H9 (cell line): ENCODE measurements at regions not wholly inside any gene's neighbourhood (a gene's known extent, or its start where the extent isn't known, plus 50 kb on each side); places are given as distances from the start of the nearest gene placed in this dataset.

ENCODE experiments used
- DNase-seq: peaks from one replicate; pipeline ENCODE4 v3.0.0-alpha.2; 2017
- H2AFZ ChIP-seq: one replicate; pipeline ENCODE4 v1.6.1; 2013; ENCODE audit warnings: mild to moderate bottlenecking, low read length, control low read depth, moderate library complexity
- H2AK5ac ChIP-seq: 2 replicates; pipeline ENCODE4 v1.6.1; 2013; ENCODE audit warnings: low read length, control low read depth, mixed read lengths; ENCODE audit not compliant: insufficient read length
- H2BK120ac ChIP-seq: one replicate; pipeline ENCODE4 v1.6.1; 2013; ENCODE audit warnings: low read depth, mild to moderate bottlenecking, low read length, control low read depth, inconsistent platforms; ENCODE audit not compliant: poor library complexity, severe bottlenecking
- H2BK12ac ChIP-seq: 2 replicates; pipeline ENCODE4 v1.6.1; 2013; ENCODE audit warnings: low read length, control low read depth, mixed read lengths, low read depth; ENCODE audit not compliant: insufficient read length
- H2BK15ac ChIP-seq: 2 replicates; pipeline ENCODE4 v1.6.1; 2013; ENCODE audit warnings: low read depth, low read length, control low read depth
- H2BK20ac ChIP-seq: one replicate; pipeline ENCODE4 v1.6.1; 2013; ENCODE audit warnings: low read depth, mild to moderate bottlenecking, low read length, control low read depth, inconsistent platforms; ENCODE audit not compliant: poor library complexity, severe bottlenecking
- H2BK5ac ChIP-seq: 2 replicates; pipeline ENCODE4 v1.6.1; 2013; ENCODE audit warnings: low read length, control low read depth, mixed read lengths; ENCODE audit not compliant: insufficient read length
- H3K14ac ChIP-seq: 2 replicates; pipeline ENCODE4 v1.6.1; 2013; ENCODE audit warnings: low read length, control low read depth; ENCODE audit not compliant: insufficient read depth
- H3K18ac ChIP-seq: 2 replicates; pipeline ENCODE4 v1.6.1; 2013; ENCODE audit warnings: low read depth, mild to moderate bottlenecking, mixed read lengths, low read length, control low read depth; ENCODE audit not compliant: insufficient read length
- H3K23ac ChIP-seq: 2 replicates; pipeline ENCODE4 v1.6.1; 2013; ENCODE audit warnings: low read length, control low read depth, mixed read lengths, low read depth; ENCODE audit not compliant: insufficient read length
- H3K23me2 ChIP-seq: 2 replicates; pipeline ENCODE4 v1.6.1; 2013; ENCODE audit warnings: low read depth, mild to moderate bottlenecking, mixed read lengths, low read length, control low read depth; ENCODE audit not compliant: insufficient read length, poor library complexity, severe bottlenecking
- H3K27ac ChIP-seq: 2 replicates; pipeline ENCODE4 v1.5.1; 2013; ENCODE audit warnings: low read length, control low read depth, mixed read lengths, low read depth; ENCODE audit not compliant: insufficient read length
- H3K27me3 ChIP-seq: 2 replicates; pipeline ENCODE4 v1.6.1; 2013; ENCODE audit warnings: low read length, control low read depth, inconsistent platforms; ENCODE audit not compliant: insufficient read depth
- H3K4ac ChIP-seq: 2 replicates; pipeline ENCODE4 v1.6.1; 2013; ENCODE audit warnings: low read depth, mild to moderate bottlenecking, control low read depth, inconsistent platforms, low read length, moderate library complexity
- H3K4me1 ChIP-seq: 2 replicates; pipeline ENCODE4 v1.6.1; 2013; ENCODE audit warnings: low read length, control low read depth, inconsistent platforms; ENCODE audit not compliant: insufficient read depth
- H3K4me2 ChIP-seq: 2 replicates; pipeline ENCODE4 v1.6.1; 2013; ENCODE audit warnings: low read length, control low read depth, mixed read lengths; ENCODE audit not compliant: insufficient read length, insufficient read depth
- H3K56ac ChIP-seq: 2 replicates; pipeline ENCODE4 v1.6.1; 2013; ENCODE audit warnings: low read depth, mild to moderate bottlenecking, mixed read lengths, low read length, control low read depth; ENCODE audit not compliant: insufficient read length
- H3K79me1 ChIP-seq: 2 replicates; pipeline ENCODE4 v1.6.1; 2013; ENCODE audit warnings: low read depth, mild to moderate bottlenecking, moderate library complexity, low read length, control low read depth, inconsistent platforms; ENCODE audit not compliant: insufficient read depth, poor library complexity, severe bottlenecking
- H3K79me2 ChIP-seq: 2 replicates; pipeline ENCODE4 v1.6.1; 2013; ENCODE audit warnings: low read length, control low read depth, inconsistent platforms; ENCODE audit not compliant: insufficient read depth
- H3K9ac ChIP-seq: 2 replicates; pipeline ENCODE4 v1.6.1; 2013; ENCODE audit warnings: low read length, control low read depth, mixed read lengths; ENCODE audit not compliant: insufficient read length; ENCODE audit errors: extremely low read depth
- H3K9me3 ChIP-seq: one replicate; pipeline ENCODE4 v1.6.1; 2013; ENCODE audit warnings: low read depth, low read length, inconsistent platforms; ENCODE audit not compliant: control insufficient read depth
- H3T11ph ChIP-seq: one replicate; pipeline ENCODE4 v1.6.1; 2013; ENCODE audit warnings: mild to moderate bottlenecking, low read length, control low read depth, inconsistent platforms
- H4K20me1 ChIP-seq: one replicate; pipeline ENCODE4 v1.6.1; 2013; ENCODE audit not compliant: control insufficient read depth, insufficient read length, insufficient read depth
- H4K5ac ChIP-seq: 2 replicates; pipeline ENCODE4 v1.6.1; 2013; ENCODE audit warnings: low read depth, mild to moderate bottlenecking, mixed read lengths, low read length, control low read depth; ENCODE audit not compliant: insufficient read length
- H4K8ac ChIP-seq: replicated peaks from 2 replicates; pipeline ENCODE4 v1.6.1; 2013; ENCODE audit warnings: low read length, control low read depth, mixed read lengths, low read depth; ENCODE audit not compliant: insufficient read length
- H4K91ac ChIP-seq: 2 replicates; pipeline ENCODE4 v1.6.1; 2013; ENCODE audit warnings: low read depth, mild to moderate bottlenecking, moderate library complexity, mixed read lengths, low read length, control low read depth; ENCODE audit not compliant: insufficient read length
- H3K27ac Mint-ChIP-seq, 3 experiments: 2 replicates in 2 of 3; 3 replicates in 1 of 3; pipeline ENCODE4 v1.8.0; 2020 to 2021; ENCODE audit warnings: mixed read lengths in 3 of 3, mild to moderate bottlenecking in 1 of 3, moderate library complexity in 1 of 3
- H3K27me3 Mint-ChIP-seq: 2 replicates; pipeline ENCODE4 v1.8.0; 2021; ENCODE audit warnings: low read depth, mild to moderate bottlenecking, moderate library complexity, mixed read lengths
- H3K36me3 Mint-ChIP-seq, 3 experiments: 2 replicates in 2 of 3; 3 replicates in 1 of 3; pipeline ENCODE4 v1.8.0; 2020 to 2021; ENCODE audit warnings: low read depth in 3 of 3, mixed read lengths in 3 of 3; ENCODE audit not compliant: insufficient read depth in 1 of 3
- H3K4me1 Mint-ChIP-seq, 2 experiments: 2 replicates each; pipeline ENCODE4 v1.8.0; 2020; ENCODE audit warnings: mixed read lengths in 2 of 2
- H3K4me3 Mint-ChIP-seq, 2 experiments: 2 replicates in 1 of 2; 3 replicates in 1 of 2; pipeline ENCODE4 v1.8.0; 2020 to 2021; ENCODE audit warnings: mild to moderate bottlenecking in 2 of 2, mixed read lengths in 2 of 2, moderate library complexity in 1 of 2
- H3K9me3 Mint-ChIP-seq, 2 experiments: 2 replicates in 1 of 2; 3 replicates in 1 of 2; pipeline ENCODE4 v1.8.0; 2020; ENCODE audit warnings: mild to moderate bottlenecking in 2 of 2, mixed read lengths in 2 of 2, moderate library complexity in 1 of 2
- WGBS: extraction: QIAGEN DNeasy Blood & Tissue Kit; methylation state at CpG from one replicate; pipeline ENCODE4 v1.1.7; 2013; ENCODE audit warnings: missing lambda C conversion rate, low lambda C conversion rate, mixed read lengths; ENCODE audit not compliant: insufficient read length; ENCODE audit errors: extremely low coverage; 5-methylcytosine and 5-hydroxymethylcytosine counted together
- TF ChIP-seq, protein P1 (sequence below): fragments of 200-600 bp; sonication (generic); conservative IDR thresholded peaks from 3 replicates; pipeline ENCODE4 v1.8.0; 2021; ENCODE audit warnings: antibody characterized with exemption, mild to moderate bottlenecking

DNA sequence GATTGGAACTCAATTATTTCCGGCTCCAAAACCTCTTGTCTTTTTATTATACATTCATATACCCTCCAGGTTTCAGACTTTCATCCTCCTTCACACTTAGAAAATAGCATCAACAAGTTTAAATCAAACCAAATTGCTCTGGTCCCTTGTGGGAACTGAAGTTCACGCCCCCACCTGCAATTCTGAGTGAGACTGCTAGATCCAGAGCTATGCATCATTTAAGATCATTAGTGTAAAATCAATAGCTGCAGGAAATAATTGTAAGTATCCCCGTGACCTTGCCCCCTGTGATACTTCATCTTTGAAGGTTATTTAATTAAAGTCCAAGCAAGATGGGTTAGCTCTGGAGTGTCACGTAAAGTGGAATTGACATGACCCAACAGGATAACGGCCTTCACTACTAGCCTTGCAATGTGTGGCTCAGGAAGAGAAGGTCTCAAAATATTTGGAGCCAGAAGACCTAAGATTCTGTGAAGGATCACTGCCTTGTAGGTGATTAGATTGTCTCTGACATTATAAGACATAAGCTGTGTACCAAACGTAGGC, 742.2 kb upstream of the LRRC4C start:
- H2BK20ac ChIP-seq, result no peak overlapping the region
- no peaks in the 10 kb centered on the region for H3K9me3 ChIP-seq
- no peaks in the 10 kb centered on the region for H3K23me2 ChIP-seq
- no peaks in the 10 kb centered on the region for H3K27me3 Mint-ChIP-seq
- H2BK120ac ChIP-seq, result no peak overlapping the region
- H3K4ac ChIP-seq, result no peak overlapping the region
- H3K27ac ChIP-seq, result no peak overlapping the region
- TF ChIP-seq, protein P1, sequence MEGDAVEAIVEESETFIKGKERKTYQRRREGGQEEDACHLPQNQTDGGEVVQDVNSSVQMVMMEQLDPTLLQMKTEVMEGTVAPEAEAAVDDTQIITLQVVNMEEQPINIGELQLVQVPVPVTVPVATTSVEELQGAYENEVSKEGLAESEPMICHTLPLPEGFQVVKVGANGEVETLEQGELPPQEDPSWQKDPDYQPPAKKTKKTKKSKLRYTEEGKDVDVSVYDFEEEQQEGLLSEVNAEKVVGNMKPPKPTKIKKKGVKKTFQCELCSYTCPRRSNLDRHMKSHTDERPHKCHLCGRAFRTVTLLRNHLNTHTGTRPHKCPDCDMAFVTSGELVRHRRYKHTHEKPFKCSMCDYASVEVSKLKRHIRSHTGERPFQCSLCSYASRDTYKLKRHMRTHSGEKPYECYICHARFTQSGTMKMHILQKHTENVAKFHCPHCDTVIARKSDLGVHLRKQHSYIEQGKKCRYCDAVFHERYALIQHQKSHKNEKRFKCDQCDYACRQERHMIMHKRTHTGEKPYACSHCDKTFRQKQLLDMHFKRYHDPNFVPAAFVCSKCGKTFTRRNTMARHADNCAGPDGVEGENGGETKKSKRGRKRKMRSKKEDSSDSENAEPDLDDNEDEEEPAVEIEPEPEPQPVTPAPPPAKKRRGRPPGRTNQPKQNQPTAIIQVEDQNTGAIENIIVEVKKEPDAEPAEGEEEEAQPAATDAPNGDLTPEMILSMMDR, result no peak
- H3K23ac ChIP-seq, result no peak overlapping the region
- H3K9ac ChIP-seq, result no peak overlapping the region
- no peaks in the 10 kb centered on the region for H3K79me2 ChIP-seq
- no peak overlapping the region for H4K91ac ChIP-seq
- no peaks in the 10 kb centered on the region for H3K79me1 ChIP-seq
- H2BK5ac ChIP-seq, result no peak overlapping the region
- no peak for DNase-seq
- H3K4me1 ChIP-seq, result no peaks in the 10 kb centered on the region
- no peak overlapping the region for H3K14ac ChIP-seq
- H2BK12ac ChIP-seq, result no peak overlapping the region
- H3K36me3 Mint-ChIP-seq, result peaks cover 0 to 5% (median 5%) of the 10 kb centered on the region in 3 experiments; a peak in 3 of 7 replicates
- H4K8ac ChIP-seq, result no peak overlapping the region
- H3K56ac ChIP-seq, result no peak overlapping the region
- no peak overlapping the region for H2AK5ac ChIP-seq
- H3K9me3 Mint-ChIP-seq, result peaks cover 0 to 19% of the 10 kb centered on the region in 2 experiments; a peak in 4 of 5 replicates
- H4K5ac ChIP-seq, result no peak overlapping the region
- H3K27me3 ChIP-seq, result no peaks in the 10 kb centered on the region
- no peak overlapping the region for H3K4me2 ChIP-seq
- H3T11ph ChIP-seq, result no peak overlapping the region
- WGBS, result no CpG with 5 or more reads among the region's 6 CpGs
- no peaks in the 10 kb centered on the region for H3K4me1 Mint-ChIP-seq
- H2BK15ac ChIP-seq, result no peak overlapping the region
- no peak overlapping the region for H2AFZ ChIP-seq
- no peak overlapping the region for H3K27ac Mint-ChIP-seq
- H3K18ac ChIP-seq, result no peak overlapping the region
- H4K20me1 ChIP-seq, result no peaks in the 10 kb centered on the region
- no peak overlapping the region for H3K4me3 Mint-ChIP-seq
